H1 (cell line): ENCODE measurements at regions not wholly inside any gene's neighbourhood (a gene's known extent, or its start where the extent isn't known, plus 50 kb on each side); places are given as distances from the start of the nearest gene placed in this dataset.

Experiments used
- ATF3 ChIP-seq: IDR thresholded peaks from 2 replicates; pipeline ENCODE4 v1.6.1; 2011; ENCODE audit warnings: low read depth, mild to moderate bottlenecking, low read length; ENCODE audit not compliant: insufficient read depth
- CHD2 ChIP-seq: IDR thresholded peaks from 2 replicates; pipeline ENCODE4 v1.6.1; 2012; ENCODE audit warnings: low read length, improper control_type of control experiment
- CREB1 ChIP-seq: IDR thresholded peaks from 2 replicates; pipeline ENCODE4 v1.6.1; 2012; ENCODE audit warnings: inconsistent platforms
- JUN ChIP-seq: IDR thresholded peaks from 2 replicates; pipeline ENCODE4 v1.6.1; 2011; ENCODE audit warnings: low read depth, mild to moderate bottlenecking, improper control_type of control experiment, low read length

GRCh38 chr13:62287764-62288163 is 872.1 kb upstream of the PCDH20 start (continued):
- TF ChIP-seq ATF3 (no peak), CHD2 (no peak), CREB1 (no peak), JUN (no peak)
- TF ChIP-seq, all 59 proteins: peak for 0
